Skin of body (tissue), 1 donor: ENCODE measurements at regions not wholly inside any gene's neighbourhood (a gene's known extent, or its start where the extent isn't known, plus 50 kb on each side); places are given as distances from the start of the nearest gene placed in this dataset.
A peak's percentile ranks its signal among the peaks of the same experiment; 100 is the strongest.

Experiments
- DNase-seq: peaks from one replicate; lab custom pipeline; 2025; lab: John Stamatoyannopoulos, UW

DNA sequence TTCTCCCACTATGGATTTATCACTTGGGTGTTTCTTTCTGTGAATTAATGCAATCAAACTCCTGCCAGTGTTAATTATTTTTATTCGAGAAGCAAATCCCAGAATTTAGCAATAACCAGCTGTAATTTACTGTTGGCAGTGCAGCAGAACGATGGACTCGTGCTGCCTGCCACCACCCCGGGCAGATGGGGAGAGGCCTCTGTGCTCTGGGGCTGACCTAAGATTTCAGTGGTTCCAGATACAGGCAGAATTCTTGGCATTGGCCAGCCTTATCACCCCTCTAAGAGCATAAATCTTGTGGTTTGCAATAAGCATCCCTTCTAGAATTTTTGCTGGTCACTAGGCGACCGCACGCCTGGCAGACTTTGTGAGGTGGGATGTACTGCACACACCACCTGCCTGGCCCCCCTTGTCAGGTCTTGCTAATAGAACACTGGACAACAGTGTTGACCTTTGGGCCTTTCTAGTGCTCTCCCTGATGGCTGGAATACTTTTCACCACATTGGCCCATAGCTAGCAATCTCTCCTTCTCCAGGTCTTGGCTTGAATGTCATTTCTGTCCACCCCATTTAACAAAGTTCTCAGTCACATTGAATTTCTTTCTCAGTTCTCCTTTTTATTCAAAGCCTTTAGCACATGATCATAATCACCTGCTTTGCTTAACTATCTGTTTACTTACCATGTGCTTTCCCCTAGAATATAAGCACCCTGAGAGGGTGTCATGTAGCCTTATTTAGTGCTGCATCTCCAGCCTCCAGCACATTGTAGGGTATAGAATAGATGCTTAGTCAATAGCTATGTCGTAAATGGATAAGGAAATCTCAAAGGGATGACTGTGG lies 122.1 kb upstream of the DYNLRB2 start:
- DNase-seq, result no peak

DNA sequence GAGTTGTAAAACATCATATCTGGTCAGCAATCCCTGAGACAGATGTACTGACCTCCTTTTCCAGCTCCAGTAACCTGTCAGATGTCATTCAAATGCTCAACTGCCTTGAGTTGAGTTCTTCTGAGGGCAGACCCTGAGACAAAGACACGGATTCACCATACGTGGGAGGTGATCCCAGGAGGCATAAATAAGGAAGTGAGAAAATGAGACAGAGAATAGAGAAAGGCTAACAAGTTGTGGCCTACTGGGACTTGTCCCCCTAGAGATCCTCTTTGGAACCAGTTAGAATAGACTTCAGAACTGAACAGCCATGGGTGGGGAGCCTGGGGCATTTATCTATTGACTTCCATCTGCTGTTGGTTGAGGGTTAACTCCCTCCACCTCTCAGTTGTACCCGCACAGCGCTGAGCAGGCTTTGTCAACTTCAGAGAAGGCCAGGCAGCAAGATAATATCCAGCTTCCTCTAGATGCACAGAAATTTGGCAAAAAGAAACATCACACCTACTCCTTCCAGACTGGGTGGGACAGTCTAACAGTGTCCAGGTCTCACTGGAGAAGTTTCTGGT lies 123.0 kb upstream of the DYNLRB2 start:
- no peak for DNase-seq

DNA sequence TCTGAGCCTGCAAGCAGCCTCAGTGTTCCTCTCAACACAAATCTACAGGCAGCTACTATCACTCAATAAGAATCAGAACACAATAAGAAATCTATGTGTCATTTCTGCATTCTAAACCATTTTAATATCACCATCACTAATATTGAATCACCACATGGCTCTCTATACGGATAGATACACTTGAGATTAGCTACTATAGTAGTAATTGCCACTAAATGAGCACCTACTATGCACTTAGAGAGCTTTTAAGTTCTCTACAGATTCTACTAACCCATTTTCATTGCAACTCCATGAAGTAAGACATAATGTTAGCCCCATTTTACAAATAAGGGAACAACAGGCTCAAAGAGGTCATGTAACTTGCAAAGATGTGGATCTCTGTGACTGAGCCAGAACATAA lies 132.8 kb upstream of the DYNLRB2 start:
- DNase-seq, result no peak

GRCh38 chr16:80407265-80407987 lies 133.4 kb upstream of the DYNLRB2 start:
- DNase-seq, result no peak

GRCh38 chr16:80404847-80405246 lies 135.9 kb upstream of the DYNLRB2 start:
- DNase-seq, result no peak

GRCh38 chr16:80403894-80404293 lies 136.9 kb upstream of the DYNLRB2 start:
- DNase-seq, result no peak

GRCh38 chr16:80390871-80391489 lies 149.8 kb upstream of the DYNLRB2 start:
- no peak for DNase-seq

- no peak for DNase-seq
Measured at GRCh38 chr16:80390046-80390445, 150.7 kb upstream of the DYNLRB2 start.

DNA sequence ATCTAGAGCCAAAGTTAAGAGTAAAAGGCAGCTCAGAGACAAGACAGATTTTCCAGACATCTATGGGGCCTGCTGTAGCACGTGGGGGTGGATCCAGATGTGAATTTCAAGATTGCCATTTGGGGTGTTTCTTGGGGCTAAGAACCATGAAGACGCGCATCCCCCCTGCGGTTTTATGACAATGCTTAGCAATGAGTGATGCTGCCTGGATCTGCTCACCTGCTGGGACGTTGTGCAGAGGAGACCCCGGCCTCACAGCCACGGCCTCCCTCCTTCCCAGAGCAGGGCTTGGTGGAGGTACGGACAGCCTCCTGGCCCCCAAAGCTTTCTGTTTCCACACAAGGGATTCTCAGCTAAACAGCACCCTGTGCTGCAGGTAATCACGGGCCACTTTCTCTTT lies 151.5 kb upstream of the DYNLRB2 start:
- no peak for DNase-seq

GRCh38 chr16:80387318-80387921 lies 153.4 kb upstream of the DYNLRB2 start:
- DNase-seq, result no peak

GRCh38 chr16:80384862-80385261 lies 155.9 kb upstream of the DYNLRB2 start:
- DNase-seq, result no peak

DNA sequence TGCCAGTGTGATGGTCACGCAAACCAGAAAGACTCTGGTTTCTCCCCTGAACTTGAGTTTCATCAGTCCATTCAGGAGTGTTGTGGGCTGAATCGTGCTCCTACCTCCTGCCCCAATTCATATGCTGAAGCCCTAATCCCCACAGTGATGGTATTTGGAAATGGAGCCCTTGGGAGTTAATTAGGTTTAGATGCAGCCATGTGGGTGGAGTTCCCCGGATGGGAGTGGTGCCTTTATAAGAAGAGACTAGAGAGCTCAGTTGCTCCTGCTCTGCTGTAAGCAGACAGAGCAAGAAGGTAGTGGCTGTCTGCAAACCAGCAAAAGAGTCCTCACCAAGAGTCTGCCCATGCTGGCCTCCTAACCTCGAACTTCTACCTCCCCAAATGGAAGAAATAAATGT lies 160.3 kb upstream of the DYNLRB2 start:
- no peak for DNase-seq

- DNase-seq, result peak; percentile 78
Measured at GRCh38 chr16:80377096-80377956, 163.5 kb upstream of the DYNLRB2 start.

GRCh38 chr16:80375973-80376372 lies 164.8 kb upstream of the DYNLRB2 start:
- no peak for DNase-seq

DNA sequence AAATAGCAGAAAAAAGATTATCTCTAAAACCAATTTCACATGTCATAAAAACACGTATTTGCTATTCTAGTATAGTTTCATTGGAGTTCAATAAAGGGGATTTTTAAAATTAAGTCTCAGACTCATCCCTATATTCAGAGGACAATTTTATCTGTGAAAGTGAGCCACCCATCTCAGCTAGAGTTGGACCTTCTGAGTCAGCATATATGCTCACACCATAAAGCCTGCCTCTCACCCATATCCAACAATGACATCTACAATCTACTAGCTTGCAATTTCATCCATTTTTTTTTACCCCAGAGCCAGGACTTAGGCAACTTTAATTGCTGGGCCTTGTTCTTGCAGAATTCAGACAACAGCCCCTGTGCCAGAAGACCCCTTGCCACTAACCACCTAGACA lies 165.3 kb upstream of the DYNLRB2 start:
- DNase-seq, result no peak

DNA sequence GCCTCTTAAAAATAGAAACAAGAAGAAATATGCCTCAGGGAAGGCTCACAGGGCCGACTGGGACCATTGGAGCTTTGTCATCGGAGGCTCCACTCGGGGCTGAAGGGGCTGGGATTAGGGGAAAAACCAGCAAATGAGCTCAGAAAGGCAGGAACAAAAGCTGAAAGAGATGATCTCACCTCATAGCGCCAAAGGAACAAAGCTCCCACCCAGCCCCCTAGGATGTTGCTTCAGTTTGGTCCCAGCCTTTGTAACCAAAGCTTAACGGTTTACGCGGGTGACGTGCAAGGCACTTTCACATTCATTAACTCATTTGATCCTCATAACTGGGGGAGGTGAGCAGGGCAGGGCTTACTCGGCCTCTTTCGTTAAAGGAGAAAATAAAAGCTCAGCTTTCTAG lies 168.5 kb upstream of the DYNLRB2 start:
- DNase-seq, result no peak

GRCh38 chr16:80369138-80369958 lies 171.4 kb upstream of the DYNLRB2 start:
- DNase-seq, result peak; percentile 52

GRCh38 chr16:80367037-80367658 lies 173.6 kb upstream of the DYNLRB2 start:
- no peak for DNase-seq

- no peak for DNase-seq
Measured at GRCh38 chr16:80366023-80366422, 174.8 kb upstream of the DYNLRB2 start.
